Retinal pigment epithelial cell (primary cell): ENCODE measurements at regions not wholly inside any gene's neighbourhood (a gene's known extent, or its start where the extent isn't known, plus 50 kb on each side); places are given as distances from the start of the nearest gene placed in this dataset.

Source experiments
- DNase-seq: peaks from one replicate; pipeline ENCODE4 v3.0.0-alpha.2; 2010; ENCODE audit warnings: low read depth
- H3K4me3 ChIP-seq: 2 replicates; pipeline ENCODE4 v1.5.1; 2011; ENCODE audit warnings: mild to moderate bottlenecking, low read length, control low read depth, moderate library complexity
- TF ChIP-seq, protein P1 (sequence below): conservative IDR thresholded peaks from 2 replicates; pipeline ENCODE4 v1.5.1; 2011; ENCODE audit warnings: low read depth, low read length, control low read depth, inconsistent platforms

DNA sequence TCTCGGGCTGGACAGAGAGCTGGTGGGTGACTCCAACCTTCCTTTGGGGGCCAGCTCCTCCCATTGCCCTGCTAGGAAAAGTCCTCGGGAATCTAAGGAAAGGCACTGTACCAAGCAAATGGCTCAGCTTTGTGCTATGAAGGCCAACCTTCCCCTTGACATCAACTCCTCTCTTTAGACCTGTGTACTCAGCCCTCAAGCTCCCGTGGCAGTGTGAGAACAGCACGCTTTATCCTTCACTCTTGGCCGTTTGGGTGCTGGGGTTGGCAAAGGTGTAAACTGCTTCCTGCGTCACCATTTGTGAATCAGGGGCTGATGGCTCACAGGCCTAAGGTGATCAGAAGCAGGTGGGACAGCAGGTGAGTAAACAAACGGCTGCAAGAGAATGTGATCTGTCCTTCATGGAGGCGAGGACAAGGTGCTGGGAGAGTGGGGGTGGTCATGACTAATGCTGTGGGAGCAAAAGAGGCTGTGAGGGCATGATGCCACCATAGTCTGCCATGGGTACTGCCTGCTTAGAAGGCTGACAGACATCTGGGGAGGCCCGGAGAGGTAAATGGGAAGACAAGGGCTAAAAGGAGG lies 165.2 kb upstream of the TPM1 start:
- TF ChIP-seq, protein P1, sequence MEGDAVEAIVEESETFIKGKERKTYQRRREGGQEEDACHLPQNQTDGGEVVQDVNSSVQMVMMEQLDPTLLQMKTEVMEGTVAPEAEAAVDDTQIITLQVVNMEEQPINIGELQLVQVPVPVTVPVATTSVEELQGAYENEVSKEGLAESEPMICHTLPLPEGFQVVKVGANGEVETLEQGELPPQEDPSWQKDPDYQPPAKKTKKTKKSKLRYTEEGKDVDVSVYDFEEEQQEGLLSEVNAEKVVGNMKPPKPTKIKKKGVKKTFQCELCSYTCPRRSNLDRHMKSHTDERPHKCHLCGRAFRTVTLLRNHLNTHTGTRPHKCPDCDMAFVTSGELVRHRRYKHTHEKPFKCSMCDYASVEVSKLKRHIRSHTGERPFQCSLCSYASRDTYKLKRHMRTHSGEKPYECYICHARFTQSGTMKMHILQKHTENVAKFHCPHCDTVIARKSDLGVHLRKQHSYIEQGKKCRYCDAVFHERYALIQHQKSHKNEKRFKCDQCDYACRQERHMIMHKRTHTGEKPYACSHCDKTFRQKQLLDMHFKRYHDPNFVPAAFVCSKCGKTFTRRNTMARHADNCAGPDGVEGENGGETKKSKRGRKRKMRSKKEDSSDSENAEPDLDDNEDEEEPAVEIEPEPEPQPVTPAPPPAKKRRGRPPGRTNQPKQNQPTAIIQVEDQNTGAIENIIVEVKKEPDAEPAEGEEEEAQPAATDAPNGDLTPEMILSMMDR = no peak
- no peak for DNase-seq
- no peak overlapping the region for H3K4me3 ChIP-seq

DNA sequence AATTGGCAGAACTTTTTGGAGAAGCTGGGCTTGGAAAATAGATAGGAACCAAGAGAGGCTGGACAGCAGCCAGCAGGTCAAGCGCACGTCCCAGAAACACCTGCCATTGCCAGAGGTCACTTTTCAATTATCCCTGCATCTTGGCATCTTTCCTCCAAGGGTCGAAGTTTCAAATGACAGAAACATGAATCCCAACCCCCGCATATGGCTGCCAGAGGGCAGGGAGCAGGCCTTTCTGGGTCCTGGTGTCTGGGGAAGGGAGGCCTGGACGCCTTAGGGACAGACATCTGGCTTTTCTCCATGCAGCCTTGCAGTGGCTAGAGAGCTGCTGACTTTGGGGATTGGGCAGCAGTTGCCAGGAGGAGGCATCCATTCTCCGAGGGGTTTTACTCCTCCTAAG lies 164.5 kb upstream of the TPM1 start:
- TF ChIP-seq, protein P1 = no peak
- DNase-seq = no peak
- H3K4me3 ChIP-seq = no peak overlapping the region

DNA sequence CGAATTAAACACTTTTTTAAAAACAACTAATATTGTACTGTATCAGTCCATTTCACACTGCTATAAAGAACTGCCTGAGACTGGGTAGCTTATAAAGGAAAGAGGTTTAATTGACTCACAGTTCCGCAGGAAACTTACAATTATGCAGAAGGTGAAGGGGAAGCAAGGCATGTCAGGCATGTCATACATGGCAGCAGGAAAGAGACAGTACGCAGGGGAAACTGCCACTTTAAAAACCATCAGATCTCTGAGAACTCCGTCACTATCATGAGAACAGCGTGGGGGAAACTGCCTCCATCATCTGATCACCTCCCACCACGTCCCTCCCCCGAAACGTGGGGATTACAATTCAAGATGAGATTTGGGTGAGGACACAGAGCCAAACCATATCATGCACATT lies 162.8 kb upstream of the TPM1 start:
- DNase-seq = no peak
- no peak overlapping the region for H3K4me3 ChIP-seq
- TF ChIP-seq, protein P1 = no peak

DNA sequence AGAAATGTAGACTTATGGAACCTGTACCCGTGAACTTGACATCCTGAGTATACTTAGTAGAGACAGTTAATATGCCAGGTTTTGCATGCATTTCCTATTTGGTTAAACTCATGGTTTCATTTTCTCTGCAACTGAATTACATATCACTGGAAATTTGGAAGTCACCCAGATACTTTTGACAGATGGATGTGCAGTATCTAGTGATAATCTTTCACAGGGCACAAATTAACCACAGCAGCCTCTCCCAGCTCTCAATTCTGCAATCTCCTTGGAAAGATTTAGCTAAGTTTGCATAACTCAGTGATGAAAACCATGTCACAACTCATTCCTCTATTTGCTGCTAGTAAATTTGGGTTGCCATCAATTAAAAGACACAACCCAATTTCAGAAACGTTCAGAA lies 162.3 kb upstream of the TPM1 start:
- no peak overlapping the region for H3K4me3 ChIP-seq
- TF ChIP-seq, protein P1 = no peak
- DNase-seq = no peak

DNA sequence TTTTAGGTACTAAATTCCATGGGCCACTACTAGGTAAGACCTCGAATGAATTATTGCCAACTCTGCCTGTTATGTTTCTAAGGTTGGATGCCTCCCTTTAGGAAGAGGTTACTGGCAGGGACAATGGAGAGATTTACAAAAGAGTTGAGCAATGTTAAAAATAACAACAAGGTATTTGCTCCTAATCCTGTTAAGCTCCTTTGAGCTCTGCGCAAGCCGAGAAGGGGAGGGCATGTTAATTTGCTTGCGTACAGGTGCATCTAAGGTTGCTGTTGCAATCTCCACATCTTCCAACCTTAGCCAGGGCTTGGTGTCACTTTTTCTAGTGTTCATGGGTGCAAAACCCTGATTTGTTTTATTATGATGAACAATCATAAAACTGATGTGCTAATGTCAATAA lies 161.5 kb upstream of the TPM1 start:
- H3K4me3 ChIP-seq = no peak overlapping the region
- DNase-seq = no peak
- TF ChIP-seq, protein P1 = no peak

DNA sequence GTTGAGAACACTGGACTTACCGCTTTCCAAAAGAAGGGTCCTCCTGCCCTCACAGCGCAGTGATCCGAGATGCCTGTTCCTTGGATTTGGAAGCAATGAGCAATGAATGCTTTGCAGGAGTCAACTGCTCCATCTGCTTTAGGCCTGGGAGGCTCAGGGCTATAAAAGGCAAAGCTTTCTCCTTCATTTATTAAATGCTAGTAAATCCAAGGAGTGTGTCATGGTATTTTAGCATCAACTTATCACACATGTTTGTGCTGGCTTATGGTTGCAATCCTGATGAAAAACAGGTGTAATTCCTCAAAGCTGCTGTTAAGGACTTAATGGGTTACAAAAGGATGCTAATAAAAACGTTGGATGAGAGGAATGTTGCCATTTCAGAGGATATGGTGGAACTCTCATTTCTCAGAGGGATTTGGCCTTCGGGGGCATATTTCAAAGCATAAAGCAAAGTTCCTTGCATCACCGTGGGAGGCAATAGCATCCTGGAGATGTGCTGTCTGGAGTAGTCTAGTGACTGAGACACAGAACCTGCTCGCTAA lies 158.5 kb upstream of the TPM1 start:
- TF ChIP-seq, protein P1 = no peak
- H3K4me3 ChIP-seq = no peak overlapping the region
- no peak for DNase-seq

DNA sequence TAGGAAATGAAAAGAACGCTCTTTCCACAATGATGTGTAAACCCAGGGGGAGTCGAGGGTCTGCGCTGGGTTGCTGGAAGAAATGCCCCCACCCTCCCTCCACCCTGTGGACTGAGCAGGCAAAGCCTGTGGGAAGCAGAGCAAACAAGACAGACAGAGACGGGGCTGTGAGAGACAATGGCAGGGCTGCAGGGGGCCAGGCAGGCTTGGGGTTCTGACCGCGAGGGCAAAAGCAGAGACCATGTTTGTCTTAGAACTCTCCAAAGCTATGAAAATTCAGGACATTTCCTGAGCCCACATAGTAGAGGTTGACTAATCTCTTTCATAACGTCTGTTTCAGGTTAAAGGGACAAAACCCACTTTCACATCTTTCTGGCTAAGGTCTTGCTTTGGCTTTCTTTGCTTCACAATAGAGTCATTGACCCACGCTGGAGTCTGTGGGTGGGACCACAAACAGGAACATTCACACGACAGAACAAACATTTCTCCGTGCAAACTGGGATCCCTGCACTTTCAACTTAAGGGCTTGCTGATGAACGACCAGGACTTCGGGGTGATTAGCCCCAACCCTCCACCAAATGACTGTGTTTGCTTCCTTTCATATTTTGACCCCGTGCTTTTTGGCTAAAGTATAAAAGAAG lies 156.0 kb upstream of the TPM1 start:
- no peak overlapping the region for H3K4me3 ChIP-seq
- TF ChIP-seq, protein P1 = no peak
- DNase-seq = no peak
